ENCODE measurements at regions not wholly inside any gene's neighbourhood (a gene's known extent, or its start where the extent isn't known, plus 50 kb on each side); places are given as distances from the start of the nearest gene placed in this dataset.

DNA sequence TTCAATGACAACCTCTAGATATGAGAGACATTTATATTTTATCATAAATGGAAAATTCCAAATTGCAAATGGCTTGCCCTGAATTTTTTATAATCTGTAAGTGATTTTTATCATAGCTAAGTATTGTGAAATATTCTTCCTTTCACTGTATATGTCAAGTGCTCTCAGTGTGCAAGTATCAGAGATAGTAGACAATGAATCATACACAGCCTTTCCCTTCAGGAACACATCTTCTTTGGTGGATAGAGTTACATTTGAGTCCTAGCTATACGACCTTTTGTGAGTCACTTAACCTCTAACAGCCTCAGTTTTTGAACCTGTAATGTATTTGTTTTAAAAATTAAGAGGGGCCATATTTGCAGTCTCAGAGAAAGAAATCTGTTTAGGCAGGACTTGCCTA is 350.7 kb upstream of the SEL1L start:
- TF ChIP-seq, protein P1, sequence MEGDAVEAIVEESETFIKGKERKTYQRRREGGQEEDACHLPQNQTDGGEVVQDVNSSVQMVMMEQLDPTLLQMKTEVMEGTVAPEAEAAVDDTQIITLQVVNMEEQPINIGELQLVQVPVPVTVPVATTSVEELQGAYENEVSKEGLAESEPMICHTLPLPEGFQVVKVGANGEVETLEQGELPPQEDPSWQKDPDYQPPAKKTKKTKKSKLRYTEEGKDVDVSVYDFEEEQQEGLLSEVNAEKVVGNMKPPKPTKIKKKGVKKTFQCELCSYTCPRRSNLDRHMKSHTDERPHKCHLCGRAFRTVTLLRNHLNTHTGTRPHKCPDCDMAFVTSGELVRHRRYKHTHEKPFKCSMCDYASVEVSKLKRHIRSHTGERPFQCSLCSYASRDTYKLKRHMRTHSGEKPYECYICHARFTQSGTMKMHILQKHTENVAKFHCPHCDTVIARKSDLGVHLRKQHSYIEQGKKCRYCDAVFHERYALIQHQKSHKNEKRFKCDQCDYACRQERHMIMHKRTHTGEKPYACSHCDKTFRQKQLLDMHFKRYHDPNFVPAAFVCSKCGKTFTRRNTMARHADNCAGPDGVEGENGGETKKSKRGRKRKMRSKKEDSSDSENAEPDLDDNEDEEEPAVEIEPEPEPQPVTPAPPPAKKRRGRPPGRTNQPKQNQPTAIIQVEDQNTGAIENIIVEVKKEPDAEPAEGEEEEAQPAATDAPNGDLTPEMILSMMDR (IDR thresholded peaks at IDR 0.05; ENCODE audit: low read length) = no peak
- TF ChIP-seq EZH2 (IDR thresholded peaks at IDR 0.05; ENCODE audit: borderline replicate concordance, low read length) = no peak
- Histone ChIP-seq H3K4me1 (ENCODE audit: insufficient read depth, low read length, severe bottlenecking) (no peaks in the 10 kb centered on the region), H3K27ac (ENCODE audit: low read depth, low read length, poor library complexity, severe bottlenecking) (no peak overlapping the region), H3K9me2 (ENCODE audit: low read depth, low read length) (no peaks in the 10 kb centered on the region), H3K4me3 (ENCODE audit: low read depth, low read length, poor library complexity, severe bottlenecking) (no peak overlapping the region), H2AFZ (ENCODE audit: low read length) (no peak overlapping the region), H3K79me2 (ENCODE audit: insufficient read depth, low read length) (no peaks in the 10 kb centered on the region), H3K9ac (ENCODE audit: low read length) (no peak overlapping the region), H3F3A (ENCODE audit: insufficient read depth, low read length) (no peaks in the 10 kb centered on the region), H4K20me1 (ENCODE audit: insufficient read depth, low read length) (no peaks in the 10 kb centered on the region), H3K4me2 (ENCODE audit: low read length) (no peak overlapping the region), H3K9me3 (ENCODE audit: low read length) (no peaks in the 10 kb centered on the region), H3K27me3 (ENCODE audit: insufficient read depth, low read length) (no peaks in the 10 kb centered on the region), H3K36me3 (ENCODE audit: insufficient read depth, low read length) (no peaks in the 10 kb centered on the region)

DNA sequence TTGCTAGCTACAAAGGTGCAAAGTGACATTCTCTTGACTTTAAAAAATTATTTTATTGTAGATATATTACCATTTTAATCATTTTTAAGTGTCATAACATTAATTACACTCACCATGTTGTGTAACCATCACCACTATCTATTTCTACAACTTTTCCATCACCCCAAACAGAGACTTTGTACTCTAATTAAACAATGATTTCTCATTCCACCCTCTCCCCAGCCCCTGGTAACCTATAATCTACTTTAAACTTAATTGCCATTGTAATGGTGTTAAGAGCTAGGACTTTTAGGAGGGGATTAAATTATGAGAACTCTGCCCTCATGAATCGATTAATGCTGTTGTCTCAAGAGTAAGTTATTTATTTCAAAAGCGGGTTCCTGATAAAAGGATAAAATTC is 352.9 kb upstream of the SEL1L start:
- H3K9ac ChIP-seq (ENCODE audit: low read length) = no peak overlapping the region
- H2AFZ ChIP-seq (ENCODE audit: low read length) = no peak overlapping the region
- TF ChIP-seq EZH2 (IDR thresholded peaks at IDR 0.05; ENCODE audit: borderline replicate concordance, low read length) = no peak

DNA sequence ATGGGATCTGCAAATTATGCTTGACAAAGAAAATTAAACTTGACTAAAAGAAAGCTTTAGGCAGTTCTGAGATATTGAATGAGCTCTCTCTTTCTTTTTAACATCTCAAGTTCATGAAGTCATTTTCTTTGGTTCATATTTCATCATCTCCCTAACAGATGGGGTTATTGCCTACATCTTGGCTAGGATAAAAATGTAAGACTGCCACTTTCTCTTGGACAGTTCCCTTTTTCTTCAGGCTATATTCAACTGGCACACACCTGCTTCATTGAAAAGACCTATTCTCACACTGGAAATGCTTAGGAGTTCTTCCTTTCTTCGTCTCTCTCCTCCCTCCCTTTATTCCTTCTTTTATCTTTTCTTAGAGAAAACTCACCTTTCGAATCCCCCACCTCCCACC is 355.9 kb upstream of the SEL1L start:
- TF ChIP-seq EZH2 (IDR thresholded peaks at IDR 0.05; ENCODE audit: borderline replicate concordance, low read length) = no peak
- TF ChIP-seq, protein P1 (IDR thresholded peaks at IDR 0.05; ENCODE audit: low read length) = no peak
- no peak overlapping the region for H2AFZ ChIP-seq (ENCODE audit: low read length)
- no peaks in the 10 kb centered on the region for H4K20me1 ChIP-seq (ENCODE audit: insufficient read depth, low read length)

More for the DNA sequence above, 352.9 kb upstream of the SEL1L start:
- Histone ChIP-seq H3F3A (ENCODE audit: insufficient read depth, low read length) (no peaks in the 10 kb centered on the region), H3K36me3 (ENCODE audit: insufficient read depth, low read length) (no peaks in the 10 kb centered on the region), H3K27ac (ENCODE audit: low read depth, low read length, poor library complexity, severe bottlenecking) (no peak overlapping the region), H3K27me3 (ENCODE audit: insufficient read depth, low read length) (no peaks in the 10 kb centered on the region), H4K20me1 (ENCODE audit: insufficient read depth, low read length) (no peaks in the 10 kb centered on the region), H3K4me2 (ENCODE audit: low read length) (no peak overlapping the region), H3K9me3 (ENCODE audit: low read length) (no peaks in the 10 kb centered on the region), H3K4me3 (ENCODE audit: low read depth, low read length, poor library complexity, severe bottlenecking) (no peak overlapping the region), H3K4me1 (ENCODE audit: insufficient read depth, low read length, severe bottlenecking) (no peaks in the 10 kb centered on the region), H3K79me2 (ENCODE audit: insufficient read depth, low read length) (no peaks in the 10 kb centered on the region), H3K9me2 (ENCODE audit: low read depth, low read length) (no peaks in the 10 kb centered on the region)

DNA sequence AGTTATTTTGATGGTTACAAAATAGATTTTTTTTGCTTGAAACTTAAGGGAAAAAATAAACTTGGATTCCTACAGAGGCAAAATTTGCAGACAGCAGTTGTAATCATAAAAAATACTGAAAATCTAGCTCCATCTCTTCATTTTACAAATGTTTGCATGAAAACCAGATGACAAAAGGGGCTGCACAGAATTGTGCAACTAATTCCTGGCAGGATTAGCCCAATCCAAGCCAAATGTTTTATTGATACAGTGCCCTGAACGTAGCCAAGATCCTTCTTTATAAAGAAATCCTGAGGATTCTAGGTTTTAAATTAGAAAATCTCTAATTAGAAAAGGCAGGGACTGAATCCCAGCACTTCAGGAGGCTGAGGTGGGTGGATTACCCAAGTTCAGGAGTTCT is 356.4 kb upstream of the SEL1L start:
- TF ChIP-seq EZH2 (IDR thresholded peaks at IDR 0.05; ENCODE audit: borderline replicate concordance, low read length) = no peak
- TF ChIP-seq, protein P1 (IDR thresholded peaks at IDR 0.05; ENCODE audit: low read length) = no peak
- Histone ChIP-seq H3K9me3 (ENCODE audit: low read length) (no peaks in the 10 kb centered on the region), H3F3A (ENCODE audit: insufficient read depth, low read length) (no peaks in the 10 kb centered on the region), H4K20me1 (ENCODE audit: insufficient read depth, low read length) (no peaks in the 10 kb centered on the region), H2AFZ (ENCODE audit: low read length) (no peak overlapping the region), H3K4me1 (ENCODE audit: insufficient read depth, low read length, severe bottlenecking) (no peaks in the 10 kb centered on the region), H3K9ac (ENCODE audit: low read length) (no peak overlapping the region), H3K79me2 (ENCODE audit: insufficient read depth, low read length) (no peaks in the 10 kb centered on the region), H3K36me3 (ENCODE audit: insufficient read depth, low read length) (no peaks in the 10 kb centered on the region), H3K27ac (ENCODE audit: low read depth, low read length, poor library complexity, severe bottlenecking) (no peak overlapping the region), H3K4me3 (ENCODE audit: low read depth, low read length, poor library complexity, severe bottlenecking) (no peak overlapping the region), H3K27me3 (ENCODE audit: insufficient read depth, low read length) (no peaks in the 10 kb centered on the region), H3K4me2 (ENCODE audit: low read length) (no peak overlapping the region), H3K9me2 (ENCODE audit: low read depth, low read length) (no peaks in the 10 kb centered on the region)

More for the DNA sequence above, 355.9 kb upstream of the SEL1L start:
- H3K27ac ChIP-seq (ENCODE audit: low read depth, low read length, poor library complexity, severe bottlenecking) = no peak overlapping the region
- H3K27me3 ChIP-seq (ENCODE audit: insufficient read depth, low read length) = no peaks in the 10 kb centered on the region
- no peak overlapping the region for H3K4me3 ChIP-seq (ENCODE audit: low read depth, low read length, poor library complexity, severe bottlenecking)
- H3F3A ChIP-seq (ENCODE audit: insufficient read depth, low read length) = no peaks in the 10 kb centered on the region
- no peaks in the 10 kb centered on the region for H3K36me3 ChIP-seq (ENCODE audit: insufficient read depth, low read length)
- H3K4me1 ChIP-seq (ENCODE audit: insufficient read depth, low read length, severe bottlenecking) = no peaks in the 10 kb centered on the region
- H3K9me3 ChIP-seq (ENCODE audit: low read length) = no peaks in the 10 kb centered on the region
- no peak overlapping the region for H3K4me2 ChIP-seq (ENCODE audit: low read length)
- no peaks in the 10 kb centered on the region for H3K79me2 ChIP-seq (ENCODE audit: insufficient read depth, low read length)
- H3K9me2 ChIP-seq (ENCODE audit: low read depth, low read length) = no peaks in the 10 kb centered on the region
- H3K9ac ChIP-seq (ENCODE audit: low read length) = no peak overlapping the region
